ENCODE measurements at regions not wholly inside any gene's neighbourhood (a gene's known extent, or its start where the extent isn't known, plus 50 kb on each side); places are given as distances from the start of the nearest gene placed in this dataset.

GRCh38 chr9:118183576-118183975 lies 479.4 kb downstream of the TLR4 start:
- Mint-ChIP-seq H3K27me3 (ENCODE audit: low read depth) (no peaks in the 10 kb centered on the region), H3K36me3 (ENCODE audit: low read depth) (no peaks in the 10 kb centered on the region), H3K27ac (no peak overlapping the region), H3K4me1 (ENCODE audit: low read depth) (no peaks in the 10 kb centered on the region), H3K9me3 (no peaks in the 10 kb centered on the region), H3K4me3 (no peak overlapping the region)
- CTCF ChIA-PET, result no interaction called here
- DNase-seq, result no peak
- intact Hi-C loops (cut with micrococcal nuclease), result no loop called here

DNA sequence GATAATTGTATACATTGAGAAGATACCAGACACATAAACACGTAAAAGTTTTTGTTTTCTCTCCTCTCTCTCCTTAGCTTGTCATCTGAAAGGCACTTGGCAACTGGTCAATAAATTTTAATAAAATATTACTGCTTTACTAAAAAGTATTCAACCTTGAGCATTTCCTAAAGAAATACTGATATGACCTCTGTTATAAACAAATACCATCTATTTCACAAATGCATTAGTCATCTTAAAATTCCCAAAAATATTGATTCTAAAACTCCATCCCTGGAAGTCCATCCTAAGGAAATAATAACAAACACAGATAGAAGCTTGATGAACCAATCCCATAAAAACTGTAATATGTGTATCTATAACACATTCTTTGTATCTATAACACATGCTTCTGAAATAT lies 483.2 kb downstream of the TLR4 start:
- CTCF ChIA-PET, result no interaction called here
- Mint-ChIP-seq H3K36me3 (ENCODE audit: low read depth) (no peaks in the 10 kb centered on the region), H3K27ac (no peak overlapping the region), H3K27me3 (ENCODE audit: low read depth) (peaks cover 2% of the 10 kb centered on the region), H3K4me1 (ENCODE audit: low read depth) (no peaks in the 10 kb centered on the region), H3K9me3 (no peaks in the 10 kb centered on the region), H3K4me3 (no peak overlapping the region)
- DNase-seq, result no peak
- intact Hi-C loops (cut with micrococcal nuclease), result no loop called here

DNA sequence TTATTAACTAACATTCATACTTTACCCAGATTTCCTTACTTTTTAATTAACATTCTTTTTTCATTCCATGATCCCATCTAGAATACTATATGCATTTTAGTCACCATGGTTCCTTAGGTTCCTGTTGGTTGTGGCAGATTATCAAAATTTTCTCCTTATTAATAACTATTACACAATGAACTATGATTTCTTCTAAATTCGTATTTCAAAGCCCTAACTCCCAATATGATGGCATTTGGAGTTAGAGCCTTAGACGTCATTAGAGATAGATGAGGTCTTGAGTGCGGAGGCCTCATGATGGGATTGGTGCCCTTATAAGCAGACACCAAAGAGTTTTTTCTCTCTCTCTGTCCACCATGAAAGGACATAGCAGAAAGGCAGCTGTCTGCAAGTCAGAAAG lies 485.4 kb downstream of the TLR4 start:
- DNase-seq, result no peak
- CTCF ChIA-PET, result no interaction called here
- Mint-ChIP-seq H3K9me3 (peaks cover 3% of the 10 kb centered on the region), H3K4me1 (ENCODE audit: low read depth) (no peaks in the 10 kb centered on the region), H3K36me3 (ENCODE audit: low read depth) (no peaks in the 10 kb centered on the region), H3K27me3 (ENCODE audit: low read depth) (peaks cover 2% of the 10 kb centered on the region), H3K4me3 (no peak overlapping the region), H3K27ac (no peak overlapping the region)
- intact Hi-C loops (cut with micrococcal nuclease), result no loop called here

GRCh38 chr9:118192807-118193206 lies 488.6 kb downstream of the TLR4 start:
- H3K27ac Mint-ChIP-seq, result no peak overlapping the region
- H3K36me3 Mint-ChIP-seq (ENCODE audit: low read depth), result no peaks in the 10 kb centered on the region
- CTCF ChIA-PET, result no interaction called here
- peaks cover 2% of the 10 kb centered on the region for H3K27me3 Mint-ChIP-seq (ENCODE audit: low read depth)
- DNase-seq, result no peak
- H3K9me3 Mint-ChIP-seq, result peaks cover 9% of the 10 kb centered on the region
- H3K4me1 Mint-ChIP-seq (ENCODE audit: low read depth), result no peaks in the 10 kb centered on the region
- intact Hi-C loops (cut with micrococcal nuclease), result no loop called here
- no peak overlapping the region for H3K4me3 Mint-ChIP-seq

DNA sequence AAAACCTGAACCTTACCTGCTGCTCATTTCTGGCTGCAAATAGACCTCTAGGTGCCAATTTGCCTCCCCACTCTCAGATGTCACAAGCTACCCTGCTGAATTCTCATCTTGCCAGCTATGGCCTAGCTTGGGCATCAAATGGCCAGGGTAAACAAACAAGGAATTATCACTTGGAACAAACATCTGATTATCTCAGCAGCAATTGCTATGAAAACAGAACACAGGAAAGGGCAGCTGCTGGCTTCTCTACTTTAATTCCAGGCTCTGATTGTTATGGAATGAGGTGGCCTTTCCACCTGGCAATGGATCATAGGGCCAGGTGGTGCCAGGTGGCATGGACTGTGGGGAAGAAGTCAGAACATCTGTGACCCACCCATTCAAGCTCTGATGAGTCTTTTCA lies 505.1 kb downstream of the TLR4 start:
- DNase-seq, result no peak
- intact Hi-C loops (cut with micrococcal nuclease), result no loop called here
- peaks cover 4% of the 10 kb centered on the region for H3K9me3 Mint-ChIP-seq
- peaks cover 1% of the 10 kb centered on the region for H3K36me3 Mint-ChIP-seq (ENCODE audit: low read depth)
- no peak overlapping the region for H3K27ac Mint-ChIP-seq
- no peaks in the 10 kb centered on the region for H3K4me1 Mint-ChIP-seq (ENCODE audit: low read depth)
- H3K4me3 Mint-ChIP-seq, result no peak overlapping the region
- H3K27me3 Mint-ChIP-seq (ENCODE audit: low read depth), result peaks cover 6% of the 10 kb centered on the region
- CTCF ChIA-PET, result no interaction called here

GRCh38 chr9:118215549-118215948 lies 511.3 kb downstream of the TLR4 start:
- DNase-seq, result no peak
- Mint-ChIP-seq H3K4me1 (ENCODE audit: low read depth) (no peaks in the 10 kb centered on the region), H3K27ac (no peak overlapping the region), H3K27me3 (ENCODE audit: low read depth) (no peaks in the 10 kb centered on the region), H3K36me3 (ENCODE audit: low read depth) (no peaks in the 10 kb centered on the region), H3K4me3 (no peak overlapping the region), H3K9me3 (peaks cover 4% of the 10 kb centered on the region)
- CTCF ChIA-PET, result interaction anchor here (0.8 kb wide), 1 partner anchor 10 kb away, joined by 3 read pairs; no protein-coding TSS in a partner anchor
- intact Hi-C loops (cut with micrococcal nuclease), result no loop called here

- Mint-ChIP-seq H3K4me1 (ENCODE audit: low read depth) (no peaks in the 10 kb centered on the region), H3K27me3 (ENCODE audit: low read depth) (peaks cover 6% of the 10 kb centered on the region), H3K27ac (no peak overlapping the region), H3K36me3 (ENCODE audit: low read depth) (no peaks in the 10 kb centered on the region), H3K4me3 (no peak overlapping the region), H3K9me3 (no peaks in the 10 kb centered on the region)
- CTCF ChIA-PET, result no interaction called here
- no peak for DNase-seq
- intact Hi-C loops (cut with micrococcal nuclease), result no loop called here
Observed at GRCh38 chr9:118222375-118222774, 518.2 kb downstream of the TLR4 start.

GRCh38 chr9:118223111-118223510 lies 518.9 kb downstream of the TLR4 start:
- no peak overlapping the region for H3K27ac Mint-ChIP-seq
- no peak for DNase-seq
- H3K36me3 Mint-ChIP-seq (ENCODE audit: low read depth), result no peaks in the 10 kb centered on the region
- no peak overlapping the region for H3K4me3 Mint-ChIP-seq
- H3K27me3 Mint-ChIP-seq (ENCODE audit: low read depth), result peaks cover 6% of the 10 kb centered on the region
- H3K9me3 Mint-ChIP-seq, result no peaks in the 10 kb centered on the region
- intact Hi-C loops (cut with micrococcal nuclease), result no loop called here
- no peaks in the 10 kb centered on the region for H3K4me1 Mint-ChIP-seq (ENCODE audit: low read depth)
- CTCF ChIA-PET, result no interaction called here

DNA sequence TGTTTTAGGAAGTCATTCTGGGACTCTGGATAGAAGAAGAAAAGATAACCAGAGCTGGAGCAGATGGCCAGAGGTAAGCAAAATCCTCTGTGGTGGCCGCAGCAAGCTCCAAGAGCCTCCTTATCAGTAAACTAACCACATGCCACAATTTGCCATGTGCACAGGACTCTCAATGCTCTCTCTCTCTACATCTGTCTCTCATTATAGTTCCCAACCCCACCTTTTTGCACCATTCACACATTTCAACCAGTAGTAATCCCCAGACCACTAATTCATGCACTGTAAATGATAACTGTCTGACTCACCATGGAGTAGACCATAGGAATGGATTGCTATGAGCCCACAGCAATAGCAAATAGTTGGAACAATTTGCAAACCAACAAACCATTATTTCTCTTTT lies 526.1 kb downstream of the TLR4 start:
- Mint-ChIP-seq H3K4me1 (ENCODE audit: low read depth) (no peaks in the 10 kb centered on the region), H3K4me3 (no peak overlapping the region), H3K27me3 (ENCODE audit: low read depth) (peaks cover 3% of the 10 kb centered on the region), H3K36me3 (ENCODE audit: low read depth) (no peaks in the 10 kb centered on the region), H3K27ac (no peak overlapping the region), H3K9me3 (no peaks in the 10 kb centered on the region)
- DNase-seq, result no peak
- intact Hi-C loops (cut with micrococcal nuclease), result no loop called here
- CTCF ChIA-PET, result no interaction called here

- DNase-seq, result no peak
- CTCF ChIA-PET, result no interaction called here
- no peak overlapping the region for H3K4me3 Mint-ChIP-seq
- no peaks in the 10 kb centered on the region for H3K36me3 Mint-ChIP-seq (ENCODE audit: low read depth)
- no peaks in the 10 kb centered on the region for H3K27me3 Mint-ChIP-seq (ENCODE audit: low read depth)
- intact Hi-C loops (cut with micrococcal nuclease), result no loop called here
- H3K27ac Mint-ChIP-seq, result no peak overlapping the region
- H3K9me3 Mint-ChIP-seq, result peaks cover 3% of the 10 kb centered on the region
- H3K4me1 Mint-ChIP-seq (ENCODE audit: low read depth), result no peaks in the 10 kb centered on the region
Observed at GRCh38 chr9:118236625-118237024, 532.4 kb downstream of the TLR4 start.

GRCh38 chr9:118238139-118238538 lies 533.9 kb downstream of the TLR4 start:
- H3K4me1 Mint-ChIP-seq (ENCODE audit: low read depth), result no peaks in the 10 kb centered on the region
- CTCF ChIA-PET, result no interaction called here

GRCh38 chr9:118252027-118252426 lies 547.8 kb downstream of the TLR4 start:
- Mint-ChIP-seq H3K4me3 (no peak overlapping the region), H3K27ac (no peak overlapping the region), H3K4me1 (ENCODE audit: low read depth) (no peaks in the 10 kb centered on the region), H3K9me3 (peaks cover 11% of the 10 kb centered on the region), H3K36me3 (ENCODE audit: low read depth) (no peaks in the 10 kb centered on the region), H3K27me3 (ENCODE audit: low read depth) (no peaks in the 10 kb centered on the region)
- intact Hi-C loops (cut with micrococcal nuclease), result no loop called here
- DNase-seq, result no peak
- CTCF ChIA-PET, result no interaction called here

More at GRCh38 chr9:118238139-118238538, 533.9 kb downstream of the TLR4 start:
- Mint-ChIP-seq H3K9me3 (peaks cover 4% of the 10 kb centered on the region), H3K27me3 (ENCODE audit: low read depth) (no peaks in the 10 kb centered on the region), H3K27ac (no peak overlapping the region), H3K36me3 (ENCODE audit: low read depth) (no peaks in the 10 kb centered on the region), H3K4me3 (no peak overlapping the region)
- intact Hi-C loops (cut with micrococcal nuclease), result no loop called here
- DNase-seq, result no peak

- intact Hi-C loops (cut with micrococcal nuclease), result no loop called here
- no peak overlapping the region for H3K4me3 Mint-ChIP-seq
- H3K9me3 Mint-ChIP-seq, result peaks cover 13% of the 10 kb centered on the region
- H3K27me3 Mint-ChIP-seq (ENCODE audit: low read depth), result no peaks in the 10 kb centered on the region
- no peak overlapping the region for H3K27ac Mint-ChIP-seq
- DNase-seq, result no peak
- no peaks in the 10 kb centered on the region for H3K4me1 Mint-ChIP-seq (ENCODE audit: low read depth)
- CTCF ChIA-PET, result no interaction called here
- no peaks in the 10 kb centered on the region for H3K36me3 Mint-ChIP-seq (ENCODE audit: low read depth)
Observed at GRCh38 chr9:118262191-118262590, 558.0 kb downstream of the TLR4 start.

- H3K4me3 Mint-ChIP-seq, result no peak overlapping the region
- DNase-seq, result no peak
- H3K27ac Mint-ChIP-seq, result no peak overlapping the region
- H3K36me3 Mint-ChIP-seq (ENCODE audit: low read depth), result no peaks in the 10 kb centered on the region
- H3K9me3 Mint-ChIP-seq, result peaks cover 10% of the 10 kb centered on the region
- no peaks in the 10 kb centered on the region for H3K27me3 Mint-ChIP-seq (ENCODE audit: low read depth)
- intact Hi-C loops (cut with micrococcal nuclease), result no loop called here
- no peaks in the 10 kb centered on the region for H3K4me1 Mint-ChIP-seq (ENCODE audit: low read depth)
- CTCF ChIA-PET, result no interaction called here
Observed at GRCh38 chr9:118263949-118264348, 559.7 kb downstream of the TLR4 start.

All from activated naive CD4-positive, alpha-beta T cell treated with anti-CD3 and anti-CD28 coated beads for 36 hours (primary cell).